Stimulated activated memory B cell treated with anti-CD40 and anti-IgM and Interleukin-4, amounts not matched to agents 10 μg/mL and 1 μg/mL and 100 μg/mL, for 72 hours (primary cell): ENCODE measurements at regions not wholly inside any gene's neighbourhood (a gene's known extent, or its start where the extent isn't known, plus 50 kb on each side); places are given as distances from the start of the nearest gene placed in this dataset.
"Not testable (repeated sequence)": the region's sequence is repeated elsewhere in the genome, so short reads cannot be mapped to it uniquely, and the experiment has no call there.

ENCODE experiments used
- ATAC-seq: fragments of 150-1000 bp; cut with Tn5 transposase; 2 replicates; pipeline ENCODE4 v1.10.0; 2021
- H3K27ac Mint-ChIP-seq: one replicate; pipeline ENCODE4 v1.8.0; 2022; ENCODE audit warnings: mild to moderate bottlenecking, mixed read lengths
- H3K27me3 Mint-ChIP-seq: one replicate; pipeline ENCODE4 v1.8.0; 2022; ENCODE audit warnings: mixed read lengths
- H3K36me3 Mint-ChIP-seq: one replicate; pipeline ENCODE4 v1.8.0; 2022; ENCODE audit warnings: mixed read lengths
- H3K4me1 Mint-ChIP-seq: one replicate; pipeline ENCODE4 v1.8.0; 2022; ENCODE audit warnings: mixed read lengths
- H3K4me3 Mint-ChIP-seq: one replicate; pipeline ENCODE4 v1.8.0; 2022; ENCODE audit warnings: mild to moderate bottlenecking, moderate library complexity, mixed read lengths
- H3K9me3 Mint-ChIP-seq: one replicate; pipeline ENCODE4 v1.8.0; 2022; ENCODE audit warnings: mixed read lengths

DNA sequence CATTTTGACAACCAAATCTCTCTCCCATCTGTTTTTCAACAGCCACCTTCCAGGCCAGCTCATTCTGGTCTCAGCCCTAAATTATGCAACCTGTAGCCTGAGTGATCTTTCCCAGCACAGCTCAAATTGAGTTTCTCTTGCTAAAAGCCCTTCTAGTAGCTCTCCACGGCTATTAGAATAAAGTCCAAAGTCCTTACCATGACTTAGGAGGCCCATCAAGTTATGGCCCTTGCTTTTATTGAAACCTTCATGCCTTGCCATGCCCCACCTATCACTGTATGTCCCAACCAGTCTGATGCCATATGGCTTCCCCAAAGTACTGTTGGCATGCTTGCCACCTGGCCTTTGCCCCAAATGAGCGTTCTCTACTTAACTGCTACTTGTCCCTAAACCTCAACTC, 303.5 kb upstream of the GADL1 start:
- H3K9me3 Mint-ChIP-seq, result no peaks in the 10 kb centered on the region
- H3K4me3 Mint-ChIP-seq, result no peak overlapping the region
- no peaks in the 10 kb centered on the region for H3K36me3 Mint-ChIP-seq
- no peaks in the 10 kb centered on the region for H3K27me3 Mint-ChIP-seq
- no peaks in the 10 kb centered on the region for H3K4me1 Mint-ChIP-seq
- ATAC-seq, result no peak
- no peak overlapping the region for H3K27ac Mint-ChIP-seq

DNA sequence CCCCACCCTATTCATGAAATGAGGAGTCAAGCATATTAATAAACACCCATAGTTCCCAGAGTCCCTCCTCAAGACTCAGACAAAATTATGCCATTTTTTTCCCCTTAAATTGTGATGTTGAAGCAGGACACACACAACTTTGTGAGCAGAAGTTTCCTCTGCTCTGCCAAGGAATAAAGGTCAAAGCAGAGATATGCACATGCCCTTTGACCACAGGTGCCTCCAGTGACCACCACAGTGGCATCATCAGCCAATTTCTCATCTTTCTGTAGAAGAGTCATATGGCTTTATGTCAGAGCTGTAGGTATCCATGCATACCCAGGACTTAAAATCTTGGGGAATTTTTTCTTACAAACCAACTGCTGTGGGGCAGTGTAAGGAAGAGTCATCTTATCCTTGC, 304.4 kb upstream of the GADL1 start:
- no peak overlapping the region for H3K4me3 Mint-ChIP-seq
- no peaks in the 10 kb centered on the region for H3K9me3 Mint-ChIP-seq
- no peaks in the 10 kb centered on the region for H3K36me3 Mint-ChIP-seq
- no peaks in the 10 kb centered on the region for H3K27me3 Mint-ChIP-seq
- H3K27ac Mint-ChIP-seq, result no peak overlapping the region
- ATAC-seq, result no peak
- no peaks in the 10 kb centered on the region for H3K4me1 Mint-ChIP-seq

DNA sequence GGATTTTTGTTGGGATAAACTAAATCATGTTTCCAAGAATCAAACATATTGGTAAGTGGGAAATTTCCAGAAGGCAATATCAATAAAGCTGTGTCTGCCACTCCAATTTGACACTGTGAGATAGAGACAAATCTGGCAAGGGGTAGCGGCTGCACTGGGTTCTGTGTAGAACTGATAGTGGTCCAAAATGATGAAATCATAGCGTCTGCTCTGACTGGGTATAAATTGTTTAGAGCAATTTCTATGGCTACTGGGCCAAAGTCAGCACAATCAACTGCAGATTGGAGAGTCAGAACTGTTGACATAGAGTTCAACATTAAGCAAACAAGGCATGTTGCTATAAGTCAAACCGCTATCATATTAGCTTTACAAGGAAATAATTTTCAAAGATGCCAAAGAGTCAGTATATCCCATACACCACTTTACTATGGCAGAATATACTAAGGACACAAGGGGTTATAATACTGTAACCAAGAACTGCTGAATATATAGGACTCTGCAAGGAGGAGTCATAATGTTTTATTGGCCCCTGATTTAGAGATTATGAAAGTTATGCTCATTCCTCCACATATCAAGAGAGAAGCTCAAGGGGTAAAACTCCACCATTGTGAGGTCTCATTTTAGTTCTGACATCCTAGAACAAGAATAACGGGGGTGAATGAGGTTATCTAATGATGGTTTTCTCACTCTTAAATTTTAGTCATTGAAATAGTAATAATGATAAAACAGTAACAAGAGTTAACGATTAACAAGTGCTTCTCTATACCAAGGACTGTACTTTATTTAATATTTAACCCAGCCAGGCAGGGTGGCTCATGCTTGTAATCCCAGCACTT, 309.7 kb upstream of the GADL1 start:
- H3K9me3 Mint-ChIP-seq, result peaks cover 5% of the 10 kb centered on the region
- peaks cover 5% of the 10 kb centered on the region for H3K36me3 Mint-ChIP-seq
- peaks cover 9% of the 10 kb centered on the region for H3K27me3 Mint-ChIP-seq
- H3K4me3 Mint-ChIP-seq, result no peak overlapping the region
- no peaks in the 10 kb centered on the region for H3K4me1 Mint-ChIP-seq
- no peak overlapping the region for H3K27ac Mint-ChIP-seq
- ATAC-seq, result no peak

DNA sequence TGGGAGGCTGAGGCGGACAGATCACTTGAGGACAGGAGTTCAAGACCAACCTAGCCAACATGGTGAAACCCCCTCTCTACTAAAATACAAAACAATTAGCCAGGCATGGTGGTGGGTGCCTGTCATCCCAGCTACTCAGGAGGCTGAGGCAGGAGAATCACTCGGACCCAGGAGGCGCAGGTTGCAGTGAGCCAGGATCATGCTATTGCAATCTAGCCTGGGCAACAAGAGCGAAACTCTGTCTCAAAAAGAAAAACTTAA, 310.3 kb upstream of the GADL1 start:
- not testable (repeated sequence) for ATAC-seq, H3K36me3 Mint-ChIP-seq, H3K4me3 Mint-ChIP-seq, H3K9me3 Mint-ChIP-seq, H3K27ac Mint-ChIP-seq, H3K4me1 Mint-ChIP-seq, H3K27me3 Mint-ChIP-seq

DNA sequence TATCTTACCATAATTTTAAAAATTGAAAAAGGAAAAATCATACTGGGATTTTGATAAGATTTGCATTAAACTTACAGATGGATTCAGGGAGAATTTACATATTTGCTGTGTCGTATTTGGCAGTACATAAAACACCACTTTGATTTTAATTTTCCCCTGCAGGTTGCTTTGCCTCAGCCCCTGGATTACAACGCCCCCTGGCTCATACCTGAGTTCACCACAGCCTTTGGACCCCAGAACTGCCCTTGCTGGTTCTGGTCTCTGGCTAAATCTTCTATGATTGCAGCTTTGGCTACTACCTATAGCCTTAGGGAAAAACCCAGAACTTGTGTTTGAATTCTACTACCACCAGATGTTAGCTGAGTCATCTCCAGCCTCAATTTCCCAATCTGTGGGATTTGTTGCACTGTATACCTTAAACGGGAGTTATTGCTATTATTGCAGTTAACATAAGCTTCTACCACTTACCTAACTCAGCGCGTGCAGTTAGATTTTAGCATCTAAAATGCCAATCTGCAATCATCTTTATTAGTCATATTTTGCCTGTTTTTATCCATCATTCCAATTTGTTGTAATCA, 315.7 kb upstream of the GADL1 start:
- Mint-ChIP-seq H3K4me3 (no peak overlapping the region), H3K9me3 (peaks cover 5% of the 10 kb centered on the region), H3K36me3 (peaks cover 5% of the 10 kb centered on the region), H3K4me1 (peaks cover 19% of the 10 kb centered on the region), H3K27ac (no peak overlapping the region), H3K27me3 (peaks cover 9% of the 10 kb centered on the region)
- ATAC-seq, result no peak

DNA sequence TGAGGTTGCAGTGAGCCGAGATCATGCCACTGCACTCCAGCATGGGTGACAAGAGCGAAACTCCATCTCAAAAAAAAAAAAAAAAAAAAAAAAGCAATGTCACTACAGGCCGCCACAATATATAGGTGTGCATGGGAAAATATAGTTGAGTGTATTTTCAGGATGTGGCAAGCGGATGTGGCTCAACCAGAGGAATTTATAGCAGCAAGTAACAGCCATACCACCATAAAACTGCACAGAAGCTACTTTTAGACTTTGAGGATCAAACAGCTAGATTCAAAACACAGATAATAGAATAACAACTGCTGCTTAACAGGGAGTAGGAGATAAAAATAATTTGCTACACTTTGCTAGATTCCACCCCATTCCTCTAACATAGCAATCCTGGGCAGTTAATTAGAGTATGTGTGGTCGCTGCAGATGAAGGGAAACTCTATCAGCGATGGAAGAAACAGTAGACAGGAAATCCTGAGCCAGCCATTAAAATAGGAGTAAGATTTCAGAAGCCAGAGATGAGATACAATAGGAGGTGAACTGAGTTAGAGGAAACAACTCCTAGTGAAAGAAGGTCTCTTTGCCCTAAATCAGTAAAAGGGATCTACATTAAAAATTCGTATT, 318.7 kb upstream of the STT3B start:
- no peak overlapping the region for H3K27ac Mint-ChIP-seq
- H3K27me3 Mint-ChIP-seq, result no peaks in the 10 kb centered on the region
- no peak overlapping the region for H3K4me3 Mint-ChIP-seq
- peaks cover 27% of the 10 kb centered on the region for H3K4me1 Mint-ChIP-seq
- H3K36me3 Mint-ChIP-seq, result no peaks in the 10 kb centered on the region
- no peaks in the 10 kb centered on the region for H3K9me3 Mint-ChIP-seq
- ATAC-seq, result no peak

DNA sequence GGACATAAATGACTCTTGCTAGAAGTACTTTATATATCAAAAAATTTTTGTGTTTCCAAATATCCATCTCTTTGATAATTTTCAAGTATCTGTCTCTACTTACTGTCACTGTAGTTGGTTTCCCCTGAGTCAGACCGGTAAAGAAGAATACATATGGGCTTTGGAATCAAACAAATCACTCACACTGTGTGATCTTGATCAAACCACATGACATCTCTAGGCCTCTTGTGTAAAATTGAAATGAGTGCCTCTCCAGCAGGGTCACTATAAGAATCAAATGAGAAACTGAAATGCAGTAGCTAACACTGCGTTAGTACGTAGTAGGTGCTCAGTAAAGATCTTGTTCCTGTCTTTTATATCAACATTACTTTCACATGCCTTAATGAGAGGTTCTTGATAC, 314.6 kb upstream of the STT3B start:
- ATAC-seq, result no peak
- H3K27me3 Mint-ChIP-seq, result no peaks in the 10 kb centered on the region
- no peak overlapping the region for H3K4me3 Mint-ChIP-seq
- H3K9me3 Mint-ChIP-seq, result no peaks in the 10 kb centered on the region
- no peaks in the 10 kb centered on the region for H3K36me3 Mint-ChIP-seq
- H3K27ac Mint-ChIP-seq, result no peak overlapping the region
- peaks cover 29% of the 10 kb centered on the region for H3K4me1 Mint-ChIP-seq

DNA sequence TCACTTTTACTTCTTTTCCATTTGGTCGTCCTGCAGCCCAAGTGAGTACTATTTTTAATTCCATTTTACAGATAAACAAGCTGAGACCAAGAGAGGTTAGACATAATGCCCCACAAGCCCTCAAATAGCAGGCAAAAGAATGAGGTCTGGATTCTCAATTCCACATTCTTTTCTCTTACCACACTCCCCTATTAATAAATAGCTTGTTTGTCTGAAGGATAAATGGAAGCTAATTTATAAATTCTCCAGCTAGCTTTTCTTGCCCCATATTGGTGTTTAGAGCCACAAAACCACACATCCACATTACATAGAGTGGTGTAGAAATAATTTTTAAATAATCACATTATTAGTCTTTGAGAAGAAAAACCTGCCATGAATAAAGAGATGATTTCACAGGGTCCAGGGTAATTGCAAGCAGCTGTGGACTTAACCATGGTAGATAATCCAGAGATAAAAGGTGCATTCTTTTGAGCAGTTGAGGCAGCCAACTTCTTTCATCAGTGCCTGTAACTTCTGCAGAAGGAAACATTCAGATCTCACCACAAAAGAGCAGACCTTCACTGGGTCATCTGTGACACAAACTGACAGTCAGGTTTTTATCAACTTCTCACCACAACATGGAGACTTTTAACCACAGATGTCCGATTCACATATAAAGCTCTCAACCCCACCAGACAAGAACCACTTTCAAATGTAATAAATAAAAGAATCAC, 313.4 kb upstream of the STT3B start:
- no peak for ATAC-seq
- peaks cover 17% of the 10 kb centered on the region for H3K4me1 Mint-ChIP-seq
- H3K9me3 Mint-ChIP-seq, result no peaks in the 10 kb centered on the region
- H3K27ac Mint-ChIP-seq, result no peak overlapping the region
- H3K36me3 Mint-ChIP-seq, result no peaks in the 10 kb centered on the region
- no peak overlapping the region for H3K4me3 Mint-ChIP-seq
- no peaks in the 10 kb centered on the region for H3K27me3 Mint-ChIP-seq

DNA sequence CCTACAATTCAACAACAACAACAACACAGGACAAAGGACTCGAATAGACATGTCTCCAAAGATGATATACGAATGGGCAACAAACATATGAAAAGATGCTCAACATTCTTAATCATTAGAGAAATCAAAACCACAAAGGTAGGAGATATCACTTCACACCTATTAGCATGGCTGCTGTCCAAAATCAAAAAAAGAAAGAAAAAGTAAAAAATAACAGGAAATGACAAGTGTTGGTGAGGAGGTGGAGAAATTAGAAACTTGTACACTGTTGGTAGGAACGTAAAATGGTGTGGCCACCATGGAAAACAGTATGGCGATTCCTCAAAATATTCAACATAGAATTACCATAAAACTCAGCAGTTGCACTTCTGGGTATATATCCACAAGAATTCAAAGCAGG, 312.3 kb upstream of the STT3B start:
- Mint-ChIP-seq H3K36me3 (no peaks in the 10 kb centered on the region), H3K27me3 (no peaks in the 10 kb centered on the region), H3K4me1 (peaks cover 17% of the 10 kb centered on the region), H3K4me3 (no peak overlapping the region), H3K27ac (no peak overlapping the region), H3K9me3 (no peaks in the 10 kb centered on the region)
- no peak for ATAC-seq

DNA sequence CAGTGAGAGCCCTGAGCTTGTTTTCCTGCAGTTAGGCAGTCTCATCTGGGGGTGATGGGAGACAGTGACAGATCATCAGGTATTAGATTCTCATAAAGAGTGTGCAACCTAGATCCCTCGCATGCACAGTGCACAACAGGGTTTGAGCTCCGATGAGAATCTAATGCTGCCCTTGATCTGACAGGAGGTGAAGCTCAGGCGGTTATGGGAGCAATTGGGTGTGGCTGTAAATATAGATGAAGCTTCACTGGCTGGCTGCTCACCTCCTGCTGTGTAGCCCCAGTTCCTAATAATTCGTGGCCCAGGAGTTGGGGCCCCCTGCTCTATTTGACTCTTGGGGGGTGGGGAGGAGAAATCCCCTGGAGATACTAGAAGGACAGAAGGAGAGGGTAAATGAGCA, 309.4 kb upstream of the STT3B start:
- H3K4me1 Mint-ChIP-seq, result peaks cover 41% of the 10 kb centered on the region
- ATAC-seq, result no peak
- H3K36me3 Mint-ChIP-seq, result no peaks in the 10 kb centered on the region
- H3K4me3 Mint-ChIP-seq, result no peak overlapping the region
- no peaks in the 10 kb centered on the region for H3K27me3 Mint-ChIP-seq
- H3K27ac Mint-ChIP-seq, result peak overlapping the region; percentile 54
- no peaks in the 10 kb centered on the region for H3K9me3 Mint-ChIP-seq

DNA sequence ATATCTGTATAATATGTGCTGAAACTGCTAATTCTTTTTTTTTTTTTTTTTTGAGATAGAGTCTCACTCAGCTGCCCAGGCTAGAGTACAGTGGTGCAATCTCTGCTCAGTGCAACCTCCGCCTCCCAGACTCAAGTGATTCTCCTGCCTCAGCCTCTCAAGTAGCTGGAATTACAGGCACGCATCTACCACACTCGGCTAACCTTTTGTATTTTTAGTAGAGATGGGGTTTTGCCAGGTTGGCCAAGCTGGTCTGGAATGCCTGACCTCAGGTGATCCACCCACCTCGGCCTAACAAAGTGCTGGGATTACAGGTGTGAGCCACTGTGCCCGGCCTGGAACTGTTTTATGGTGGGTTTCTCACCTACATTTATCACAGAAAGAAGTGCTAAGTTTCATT, 307.8 kb upstream of the STT3B start:
- no peak for ATAC-seq
- H3K27me3 Mint-ChIP-seq, result no peaks in the 10 kb centered on the region
- H3K4me3 Mint-ChIP-seq, result no peak overlapping the region
- no peaks in the 10 kb centered on the region for H3K36me3 Mint-ChIP-seq
- peaks cover 44% of the 10 kb centered on the region for H3K4me1 Mint-ChIP-seq
- peaks cover 3% of the 10 kb centered on the region for H3K9me3 Mint-ChIP-seq
- peak overlapping the region; percentile 77 for H3K27ac Mint-ChIP-seq

DNA sequence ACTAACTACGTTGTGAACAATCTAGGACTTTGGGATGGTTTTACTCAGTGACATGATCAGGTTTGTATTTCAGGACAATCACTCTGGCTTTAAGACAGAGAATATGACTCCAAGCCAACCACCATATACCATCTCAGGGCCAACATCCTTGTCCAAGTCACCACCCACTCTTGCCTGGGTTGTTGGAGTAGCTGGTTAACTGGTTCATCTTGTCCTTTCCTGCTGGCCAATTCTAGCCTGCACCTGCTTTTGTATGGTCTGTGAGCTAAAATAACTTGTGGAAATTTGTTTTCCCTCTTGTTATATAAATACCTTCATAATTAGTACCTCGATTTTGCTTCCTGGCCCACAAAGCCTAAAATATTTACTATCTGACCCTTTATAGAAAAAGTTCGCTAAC, 306.8 kb upstream of the STT3B start:
- peaks cover 3% of the 10 kb centered on the region for H3K9me3 Mint-ChIP-seq
- H3K4me1 Mint-ChIP-seq, result peaks cover 47% of the 10 kb centered on the region
- H3K36me3 Mint-ChIP-seq, result no peaks in the 10 kb centered on the region
- no peaks in the 10 kb centered on the region for H3K27me3 Mint-ChIP-seq
- ATAC-seq, result no peak
- peak overlapping the region; percentile 77 for H3K27ac Mint-ChIP-seq
- no peak overlapping the region for H3K4me3 Mint-ChIP-seq

DNA sequence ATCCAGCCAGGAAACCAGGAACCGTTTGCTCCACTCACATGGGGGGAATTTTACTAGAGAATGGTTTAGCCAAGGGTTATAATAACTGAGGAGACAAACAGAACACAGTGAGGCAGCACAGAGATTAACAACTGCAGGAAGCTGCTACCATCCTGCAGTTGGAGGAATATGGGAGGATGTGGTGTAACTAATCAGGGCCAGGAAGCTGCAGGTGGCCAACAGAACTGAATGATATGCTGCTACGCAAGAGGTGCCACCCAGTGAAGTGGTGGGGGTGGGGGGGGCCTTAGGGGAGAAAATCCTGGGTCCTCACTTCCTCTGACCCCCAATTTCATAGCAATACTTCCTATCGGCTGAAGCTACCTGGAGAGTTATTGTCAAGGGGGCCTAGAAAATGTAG, 306.4 kb upstream of the STT3B start:
- Mint-ChIP-seq H3K27me3 (no peaks in the 10 kb centered on the region), H3K36me3 (no peaks in the 10 kb centered on the region), H3K9me3 (peaks cover 3% of the 10 kb centered on the region), H3K4me1 (peaks cover 52% of the 10 kb centered on the region), H3K27ac (peak overlapping the region; percentile 77), H3K4me3 (no peak overlapping the region)
- ATAC-seq, result no peak

DNA sequence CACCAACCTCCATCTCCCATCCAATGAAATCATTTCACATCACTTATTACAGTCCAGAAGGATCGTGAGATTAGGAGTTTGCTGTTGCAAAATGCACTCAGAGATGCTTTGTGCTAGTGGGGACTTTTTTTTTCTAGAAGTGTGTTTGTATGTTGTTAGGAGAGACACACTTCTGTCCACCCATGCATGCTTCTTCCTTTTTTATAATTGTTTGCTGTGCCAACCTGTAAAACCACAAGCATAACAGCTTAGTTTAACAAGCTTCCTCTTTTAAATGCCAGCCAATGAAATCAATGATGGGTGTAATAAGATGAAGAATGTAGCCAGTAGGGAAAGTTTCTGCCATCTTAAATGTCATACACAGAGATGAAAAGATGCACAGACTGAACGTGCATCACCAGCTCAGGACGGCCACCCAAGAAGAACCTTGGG, 305.6 kb upstream of the STT3B start:
- ATAC-seq, result peak; percentile 96
- peak overlapping the region; percentile 77 for H3K27ac Mint-ChIP-seq
- H3K9me3 Mint-ChIP-seq, result peaks cover 3% of the 10 kb centered on the region
- H3K4me1 Mint-ChIP-seq, result peaks cover 60% of the 10 kb centered on the region
- peak overlapping the region; percentile 25 for H3K4me3 Mint-ChIP-seq
- H3K36me3 Mint-ChIP-seq, result no peaks in the 10 kb centered on the region
- H3K27me3 Mint-ChIP-seq, result no peaks in the 10 kb centered on the region

DNA sequence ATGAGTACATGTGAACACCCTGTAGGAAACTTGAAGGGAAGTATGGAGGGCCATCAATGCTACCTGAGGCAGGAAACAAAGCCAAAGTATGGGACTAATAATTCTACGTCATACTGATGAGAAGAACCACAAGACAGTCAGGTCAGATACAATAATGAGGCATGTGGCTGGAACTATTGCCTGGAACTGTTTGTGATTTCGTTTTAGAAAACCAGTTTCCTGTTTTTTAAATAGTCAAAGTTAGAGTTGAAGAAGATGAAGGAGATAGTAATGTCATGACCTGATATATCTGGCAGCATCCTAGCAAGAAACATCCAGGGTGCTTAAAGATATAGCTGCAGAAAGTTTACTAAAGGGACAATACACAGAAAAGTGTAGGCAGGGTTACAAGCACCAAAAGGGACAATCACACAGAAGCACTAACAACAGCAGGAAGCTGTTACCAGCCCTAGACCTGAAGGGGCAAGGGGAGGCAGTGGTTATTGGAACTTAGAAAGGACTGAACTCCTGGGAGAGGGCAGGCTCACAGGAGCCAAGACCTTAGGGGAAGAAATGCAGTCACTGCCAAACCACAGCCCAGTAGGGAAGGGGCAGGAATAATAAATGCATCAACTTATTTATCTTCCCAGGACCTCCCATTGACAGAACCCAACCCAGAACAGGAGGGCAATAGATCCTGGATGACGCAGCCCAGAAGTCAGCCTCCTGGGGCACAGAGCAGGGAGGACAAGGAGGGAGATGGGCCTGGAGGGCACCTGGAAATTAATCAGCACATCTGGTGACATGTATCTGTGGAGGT, 302.1 kb upstream of the STT3B start:
- Mint-ChIP-seq H3K9me3 (peaks cover 3% of the 10 kb centered on the region), H3K36me3 (no peaks in the 10 kb centered on the region), H3K27ac (peak overlapping the region; percentile 69), H3K4me1 (peaks cover 68% of the 10 kb centered on the region), H3K4me3 (no peak overlapping the region), H3K27me3 (no peaks in the 10 kb centered on the region)
- no peak for ATAC-seq
